Right lobe of liver (tissue), 6 donors: ENCODE measurements at regions not wholly inside any gene's neighbourhood (a gene's known extent, or its start where the extent isn't known, plus 50 kb on each side); places are given as distances from the start of the nearest gene placed in this dataset.

ENCODE experiments used
- ATAC-seq, 4 donors: fragments of 200-7000 bp; cut with Tn5 transposase; one replicate each; pipeline ENCODE4 v1.9.1; 2020; ENCODE audit warnings: mild to moderate bottlenecking in 4 of 4, moderate library complexity in 4 of 4
- DNase-seq, 3 donors: peaks; one replicate each; pipeline ENCODE4 v3.0.0-alpha.2; 2020
- H3K27ac ChIP-seq, 3 donors: fragments of 200-600 bp; one replicate each; pipeline ENCODE4 v1.8.0; 2022
- H3K27me3 ChIP-seq, 2 donors: fragments of 200-600 bp; one replicate each; pipeline ENCODE4 v1.8.0; 2022
- H3K36me3 ChIP-seq, 4 donors: fragments of 200-600 bp; sonication (generic) in 1 of 4; one replicate each; pipeline versions ENCODE4 v1.5.1 to v1.8.0; 2017 to 2022; ENCODE audit warnings: control low read depth in 1 of 4
- H3K4me1 ChIP-seq, 4 donors: fragments of 200-600 bp; sonication (generic) in 1 of 4; one replicate each; pipeline versions ENCODE4 v1.5.1 to v1.8.0; 2017 to 2022; ENCODE audit warnings: control low read depth in 1 of 4
- H3K4me3 ChIP-seq, 3 donors: fragments of 200-600 bp; one replicate each; pipeline ENCODE4 v1.8.0; 2022
- H3K9me3 ChIP-seq, 4 donors: fragments of 200-600 bp; sonication (generic) in 1 of 4; one replicate each; pipeline versions ENCODE4 v1.5.1 to v1.8.0; 2017 to 2022; ENCODE audit warnings: control low read depth in 1 of 4
- POLR2A ChIP-seq: fragments of 450-650 bp; IDR thresholded peaks from one replicate; pipeline ENCODE4 v1.6.1; 2017; ENCODE audit warnings: antibody characterized with exemption, mild to moderate bottlenecking
- WGBS: methylation state at CpG from one replicate; pipeline ENCODE4 v1.1.6; 2018; ENCODE audit warnings: low coverage, low lambda C conversion rate; ENCODE audit not compliant: insufficient coverage; ENCODE audit errors: missing lambda C conversion rate; 5-methylcytosine and 5-hydroxymethylcytosine counted together
- intact Hi-C, 2 donors: fragments of 100-400 bp; cut with DNase I; formaldehyde crosslinking; loops; one replicate each; pipeline versions ENCODE4 v1.11.2 to v1.14.1; 2022
- TF ChIP-seq, protein P1 (sequence below), 4 donors: fragments of 200-600 bp in 3 of 4; fragments of 450-650 bp in 1 of 4; IDR thresholded peaks; one replicate each; pipeline versions ENCODE4 v1.5.1 to v1.8.0; 2016 to 2022; ENCODE audit warnings: antibody characterized with exemption in 4 of 4, mild to moderate bottlenecking in 2 of 4
- donor health status: DM: no; HTN: yes; CAD: no.
- donor health status: DM: no; HTN: no; CAD: no.
- donor health status: DM: no; HTN: no; CAD: no.
- donor health status: DM: no; HTN: yes; CAD: no.
- donor health status: DM: no; HTN: yes; CAD: no.

DNA sequence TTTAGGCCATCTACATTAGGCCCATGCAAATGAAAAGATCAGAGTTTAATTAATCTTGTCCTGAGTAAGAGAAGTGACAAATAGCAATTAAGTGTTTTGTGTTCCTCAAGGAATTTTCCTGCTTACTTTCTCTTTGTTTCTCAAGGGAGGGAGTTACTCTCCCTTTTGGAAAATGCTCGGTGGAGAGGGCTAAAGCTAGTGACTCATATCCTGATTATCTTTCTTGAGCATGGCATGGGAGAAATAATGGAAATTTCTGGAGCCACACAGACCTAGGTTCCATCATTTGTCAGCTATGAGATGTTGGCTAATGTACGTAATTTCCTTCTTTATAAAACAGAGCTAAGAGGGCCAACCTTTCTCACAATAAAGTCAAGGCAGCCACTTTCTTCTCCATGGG lies 177.1 kb downstream of the ETAA1 start:
- H3K4me1 ChIP-seq: no peaks in the 10 kb centered on the region
- no peaks in the 10 kb centered on the region for H3K36me3 ChIP-seq
- no peak overlapping the region for H3K27ac ChIP-seq
- DNase-seq: no peak
- H3K27me3 ChIP-seq: no peaks in the 10 kb centered on the region
- TF ChIP-seq, protein P1, sequence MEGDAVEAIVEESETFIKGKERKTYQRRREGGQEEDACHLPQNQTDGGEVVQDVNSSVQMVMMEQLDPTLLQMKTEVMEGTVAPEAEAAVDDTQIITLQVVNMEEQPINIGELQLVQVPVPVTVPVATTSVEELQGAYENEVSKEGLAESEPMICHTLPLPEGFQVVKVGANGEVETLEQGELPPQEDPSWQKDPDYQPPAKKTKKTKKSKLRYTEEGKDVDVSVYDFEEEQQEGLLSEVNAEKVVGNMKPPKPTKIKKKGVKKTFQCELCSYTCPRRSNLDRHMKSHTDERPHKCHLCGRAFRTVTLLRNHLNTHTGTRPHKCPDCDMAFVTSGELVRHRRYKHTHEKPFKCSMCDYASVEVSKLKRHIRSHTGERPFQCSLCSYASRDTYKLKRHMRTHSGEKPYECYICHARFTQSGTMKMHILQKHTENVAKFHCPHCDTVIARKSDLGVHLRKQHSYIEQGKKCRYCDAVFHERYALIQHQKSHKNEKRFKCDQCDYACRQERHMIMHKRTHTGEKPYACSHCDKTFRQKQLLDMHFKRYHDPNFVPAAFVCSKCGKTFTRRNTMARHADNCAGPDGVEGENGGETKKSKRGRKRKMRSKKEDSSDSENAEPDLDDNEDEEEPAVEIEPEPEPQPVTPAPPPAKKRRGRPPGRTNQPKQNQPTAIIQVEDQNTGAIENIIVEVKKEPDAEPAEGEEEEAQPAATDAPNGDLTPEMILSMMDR (IDR thresholded peaks at IDR 0.05): no peak
- TF ChIP-seq POLR2A: no peak
- intact Hi-C loops: no loop called here
- no peak for ATAC-seq
- 70% methylated on average over 2 of the region's 2 CpGs for WGBS
- H3K9me3 ChIP-seq: no peaks in the 10 kb centered on the region
- H3K4me3 ChIP-seq: no peak overlapping the region

DNA sequence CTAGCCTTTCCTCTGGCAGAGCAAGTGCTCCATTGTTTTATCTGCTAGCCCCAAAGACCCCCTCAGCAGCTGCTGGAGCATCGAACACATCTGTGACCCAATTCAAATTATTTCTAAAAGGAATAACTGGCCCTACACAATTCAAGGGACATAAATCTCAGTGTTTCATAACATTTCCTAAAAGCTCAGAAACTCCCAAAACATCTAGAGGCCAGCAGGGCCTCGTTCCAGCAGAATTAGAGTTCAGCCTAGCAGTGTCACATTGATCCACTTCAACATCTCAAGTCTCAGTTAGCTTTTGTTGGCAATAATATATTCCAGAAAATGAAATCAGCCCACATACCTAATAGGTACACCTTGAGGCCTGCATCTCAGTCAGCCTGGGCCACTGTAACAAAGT lies 179.1 kb downstream of the ETAA1 start:
- Histone ChIP-seq H3K9me3 (no peaks in the 10 kb centered on the region), H3K27me3 (no peaks in the 10 kb centered on the region), H3K4me1 (no peaks in the 10 kb centered on the region), H3K36me3 (no peaks in the 10 kb centered on the region), H3K27ac (no peak overlapping the region), H3K4me3 (no peak overlapping the region)
- 49% methylated on average over 2 of the region's 2 CpGs for WGBS
- DNase-seq (no peak), ATAC-seq (no peak)
- intact Hi-C loops: no loop called here
- TF ChIP-seq, protein P1 (IDR thresholded peaks at IDR 0.05): no peak
- TF ChIP-seq POLR2A: no peak

DNA sequence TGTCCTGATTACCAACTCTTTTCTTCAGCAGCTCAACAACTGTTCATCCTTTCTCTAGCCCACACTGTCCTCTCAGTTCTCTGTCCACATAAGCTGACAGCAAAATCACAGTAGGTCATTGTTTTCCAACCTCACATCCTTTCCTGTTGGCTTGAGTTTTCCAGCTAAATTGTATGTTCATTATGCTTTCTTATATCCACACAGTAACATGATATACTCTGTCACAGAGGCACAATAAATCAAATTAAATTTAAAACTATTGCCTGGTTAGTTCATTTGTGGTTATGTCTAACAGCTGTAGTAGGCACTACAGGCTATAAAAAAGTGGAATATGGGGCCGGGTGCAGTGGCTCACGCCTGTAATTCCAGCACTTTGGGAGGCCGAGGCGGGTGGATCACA lies 179.9 kb downstream of the ETAA1 start:
- H3K36me3 ChIP-seq: no peaks in the 10 kb centered on the region
- no peaks in the 10 kb centered on the region for H3K27me3 ChIP-seq
- H3K27ac ChIP-seq: no peak overlapping the region
- no peak overlapping the region for H3K4me3 ChIP-seq
- no peak for ATAC-seq
- intact Hi-C loops: no loop called here
- no peaks in the 10 kb centered on the region for H3K4me1 ChIP-seq
- 82% methylated on average over 4 of the region's 4 CpGs for whole genome bisulfite sequencing
- DNase-seq: no peak
- no peaks in the 10 kb centered on the region for H3K9me3 ChIP-seq
- TF ChIP-seq POLR2A: no peak
- TF ChIP-seq, protein P1 (IDR thresholded peaks at IDR 0.05): no peak

DNA sequence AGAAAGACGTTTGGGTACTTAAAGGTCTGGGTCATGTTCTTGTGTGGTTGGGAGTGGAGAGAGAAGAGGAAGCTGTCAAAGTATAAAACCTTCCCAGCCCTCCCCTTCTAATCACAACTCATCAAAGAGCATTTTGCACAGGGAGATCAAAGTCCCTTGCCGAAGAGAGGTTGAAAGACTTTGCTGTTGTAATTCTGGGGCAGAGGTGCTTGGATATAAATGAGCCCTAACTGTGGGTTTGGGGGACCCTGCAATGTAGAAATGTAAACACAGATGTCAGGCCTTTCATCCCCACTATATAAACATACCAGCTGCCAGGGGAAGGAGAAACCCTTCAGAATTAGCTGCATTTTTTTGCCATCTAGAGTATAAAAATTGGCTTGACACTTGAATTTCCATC lies 182.1 kb downstream of the ETAA1 start:
- Histone ChIP-seq H3K9me3 (peaks cover 0 to 4% (median 0%) of the 10 kb centered on the region in 4 donors), H3K27me3 (no peaks in the 10 kb centered on the region), H3K36me3 (no peaks in the 10 kb centered on the region), H3K4me3 (no peak overlapping the region), H3K27ac (no peak overlapping the region), H3K4me1 (no peaks in the 10 kb centered on the region)
- intact Hi-C loops: no loop called here
- DNase-seq (no peak), ATAC-seq (no peak)
- TF ChIP-seq, protein P1 (IDR thresholded peaks at IDR 0.05): no peak
- no peak for TF ChIP-seq POLR2A
- 7% methylated on average over 2 of the region's 2 CpGs for WGBS

DNA sequence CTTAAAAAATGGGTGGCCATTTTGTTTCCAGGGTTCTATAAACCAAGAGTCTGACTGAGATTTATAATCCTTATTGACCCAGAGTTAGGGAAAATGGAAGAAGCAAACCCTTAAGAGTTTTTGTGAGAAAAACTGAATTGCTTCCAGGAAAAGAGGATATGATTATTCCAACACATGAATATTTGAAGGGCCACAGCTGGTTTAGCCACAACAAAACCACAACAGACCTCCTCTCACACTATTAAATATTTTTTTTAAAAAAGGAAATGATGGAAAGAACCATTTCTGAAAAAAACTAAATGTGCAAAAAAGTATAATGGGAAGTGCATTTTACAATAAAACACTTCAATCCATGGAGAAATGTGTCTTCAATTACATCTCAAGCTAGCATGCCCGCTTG lies 182.7 kb downstream of the ETAA1 start:
- intact Hi-C loops: no loop called here
- no peaks in the 10 kb centered on the region for H3K27me3 ChIP-seq
- no peaks in the 10 kb centered on the region for H3K36me3 ChIP-seq
- WGBS: 50% methylated on average over 1 of the region's 1 CpG
- TF ChIP-seq POLR2A: no peak
- no peak for DNase-seq
- no peak overlapping the region for H3K27ac ChIP-seq
- H3K9me3 ChIP-seq: peaks cover 0 to 4% (median 0%) of the 10 kb centered on the region in 4 donors
- no peak for ATAC-seq
- no peak overlapping the region for H3K4me3 ChIP-seq
- no peaks in the 10 kb centered on the region for H3K4me1 ChIP-seq
